K562 (cell line): ENCODE measurements at regions not wholly inside any gene's neighbourhood (a gene's known extent, or its start where the extent isn't known, plus 50 kb on each side); places are given as distances from the start of the nearest gene placed in this dataset.
"Not testable (repeated sequence)": the region's sequence is repeated elsewhere in the genome, so short reads cannot be mapped to it uniquely, and the experiment has no call there.

Experiments used
- ATAC-seq: fragments of 200-7000 bp; cut with Tn5 transposase; 3 replicates; pipeline ENCODE4 v1.9.1; 2020; ENCODE audit warnings: moderate library complexity
- BruUV-seq: library from RNA; stranded (reverse); fragments of 400-500 nt; replicated peaks from 2 replicates; lab custom pipeline; 2021; lab: Mats Ljungman, UMichigan
- CTCF ChIA-PET: fragments of 300-600 bp; formaldehyde crosslinking; extraction: SDS; loops from one replicate; lab custom pipeline; 2021; ENCODE audit warnings: low intra/inter-chr PET ratio; lab: Yijun Ruan, JAX
- POLR2A ChIA-PET: fragments of 300-600, 350-650 bp; sonication (Branson Sonifier 250); formaldehyde crosslinking; extraction: SDS; loops from one replicate; lab custom pipeline; 2021; ENCODE audit warnings: antibody characterized with exemption, inconsistent platforms; lab: Yijun Ruan, JAX
- DNase-seq, 4 experiments: peaks; one replicate each; pipeline versions ENCODE4 v3.0.0 to v3.0.0-alpha.2; 2011 to 2018; ENCODE audit warnings: low spot score in 3 of 4, mixed read lengths in 3 of 4; ENCODE audit errors: extremely low read depth in 1 of 4
- FAIRE-seq: peaks from 2 replicates; lab custom pipeline; 2011; peaks lifted over from hg19 to GRCh38; lab: Jason Lieb, UNC
- H2AFZ ChIP-seq: 2 replicates; pipeline ENCODE4 v1.6.0; 2011; ENCODE audit warnings: low read depth, low read length, control low read depth, inconsistent platforms
- H3K27ac ChIP-seq: fragments of 200-600 bp; 3 replicates; pipeline ENCODE4 v1.8.0; 2011; ENCODE audit warnings: low read depth, mild to moderate bottlenecking, control low read depth, inconsistent platforms, low read length, moderate library complexity, mixed read lengths; ENCODE audit errors: extremely low read depth
- H3K27me3 ChIP-seq, 2 experiments: fragments of 300-600 bp in 1 of 2; 2 replicates in 1 of 2; 3 replicates in 1 of 2; pipeline versions ENCODE4 v1.6.0 to v1.8.0; 2011; ENCODE audit warnings: inconsistent platforms in 2 of 2, low read length in 2 of 2, mild to moderate bottlenecking in 1 of 2, mixed read lengths in 1 of 2, moderate library complexity in 1 of 2; ENCODE audit not compliant: control insufficient read depth in 2 of 2, insufficient read depth in 2 of 2
- H3K36me3 ChIP-seq: fragments of 300-600 bp; 3 replicates; pipeline ENCODE4 v1.8.0; 2011; ENCODE audit warnings: mild to moderate bottlenecking, low read length, inconsistent platforms; ENCODE audit not compliant: control insufficient read depth, insufficient read depth
- H3K4me1 ChIP-seq, 2 experiments: fragments of 200-600 bp in 1 of 2; replicated peaks in 1 of 2; 2 replicates in 1 of 2; 3 replicates in 1 of 2; pipeline versions ENCODE4 v1.5.1 to v1.8.0; 2011; ENCODE audit warnings: inconsistent platforms in 2 of 2, low read length in 2 of 2, mild to moderate bottlenecking in 1 of 2, mixed read lengths in 1 of 2, moderate library complexity in 1 of 2; ENCODE audit not compliant: control insufficient read depth in 2 of 2, insufficient read depth in 2 of 2
- H3K4me2 ChIP-seq: 2 replicates; pipeline ENCODE4 v1.6.1; 2011; ENCODE audit warnings: low read length, control low read depth, inconsistent platforms, mixed read lengths; ENCODE audit not compliant: insufficient read depth
- H3K4me3 ChIP-seq: fragments of 200-600 bp; sonication (generic), shearing (Covaris generic); 2 replicates; pipeline ENCODE4 v1.5.1; 2016; ENCODE audit warnings: control low read depth, inconsistent platforms
- H3K79me2 ChIP-seq: fragments of 200-600 bp; 3 replicates; pipeline ENCODE4 v1.8.0; 2011; ENCODE audit warnings: low read length, inconsistent platforms; ENCODE audit not compliant: control insufficient read depth, insufficient read depth
- H3K9ac ChIP-seq, 2 experiments: 2 replicates each; pipeline versions ENCODE4 v1.6.0 to v1.6.1; 2011; ENCODE audit warnings: low read depth in 2 of 2, low read length in 2 of 2, control low read depth in 1 of 2, inconsistent platforms in 1 of 2, mild to moderate bottlenecking in 1 of 2, mixed read lengths in 1 of 2; ENCODE audit not compliant: insufficient read depth in 1 of 2
- H3K9me1 ChIP-seq: one replicate; pipeline ENCODE4 v1.6.0; 2011; ENCODE audit warnings: inconsistent platforms, mild to moderate bottlenecking, low read length, moderate library complexity; ENCODE audit not compliant: control insufficient read depth, insufficient read depth
- H3K9me3 ChIP-seq: replicated peaks from 2 replicates; pipeline ENCODE4 v1.5.1; 2011; ENCODE audit warnings: low read depth, low read length, inconsistent platforms; ENCODE audit not compliant: control insufficient read depth, insufficient read depth
- H4K20me1 ChIP-seq: replicated peaks from 2 replicates; pipeline ENCODE4 v1.6.1; 2011; ENCODE audit warnings: low read length, inconsistent platforms, mixed read lengths; ENCODE audit not compliant: control insufficient read depth, insufficient read depth
- WGBS: fragments of 100-300 bp; shearing (Covaris generic); methylation state at CpG from one replicate; pipeline ENCODE4 v1.1.6; 2016; ENCODE audit warnings: low coverage, mixed read lengths; ENCODE audit not compliant: insufficient coverage; ENCODE audit errors: missing lambda C conversion rate; 5-methylcytosine and 5-hydroxymethylcytosine counted together
- in situ Hi-C: fragments of 300-500 bp; cut with MboI; formaldehyde crosslinking; loops from 4 replicates; pipeline ENCODE4 v1.15.0; 2018; ENCODE audit warnings: inconsistent platforms, mixed read lengths
- intact Hi-C: fragments of 100-400 bp; cut with micrococcal nuclease; formaldehyde crosslinking; loops from 2 replicates; pipeline ENCODE4 v1.14.2; 2022

- H2AFZ ChIP-seq, in situ Hi-C loops, H3K4me3 ChIP-seq, H3K79me2 ChIP-seq, H3K27ac ChIP-seq, H3K27me3 ChIP-seq, CTCF ChIA-PET, H3K4me1 ChIP-seq, H3K9me3 ChIP-seq, H3K9me1 ChIP-seq, H4K20me1 ChIP-seq, intact Hi-C loops, POLR2A ChIA-PET, H3K4me2 ChIP-seq, H3K9ac ChIP-seq, ATAC-seq, H3K36me3 ChIP-seq, BruUV-seq: not testable (repeated sequence)
- 0% methylated on average over 5 of the region's 6 CpGs for WGBS
- peak; percentile 86 for FAIRE-seq
- DNase-seq, result peak in 1 of 4 experiments; percentile 22
Measured at GRCh38 chr13:54267253-54267668, 1238.6 kb downstream of the OLFM4 start.

DNA sequence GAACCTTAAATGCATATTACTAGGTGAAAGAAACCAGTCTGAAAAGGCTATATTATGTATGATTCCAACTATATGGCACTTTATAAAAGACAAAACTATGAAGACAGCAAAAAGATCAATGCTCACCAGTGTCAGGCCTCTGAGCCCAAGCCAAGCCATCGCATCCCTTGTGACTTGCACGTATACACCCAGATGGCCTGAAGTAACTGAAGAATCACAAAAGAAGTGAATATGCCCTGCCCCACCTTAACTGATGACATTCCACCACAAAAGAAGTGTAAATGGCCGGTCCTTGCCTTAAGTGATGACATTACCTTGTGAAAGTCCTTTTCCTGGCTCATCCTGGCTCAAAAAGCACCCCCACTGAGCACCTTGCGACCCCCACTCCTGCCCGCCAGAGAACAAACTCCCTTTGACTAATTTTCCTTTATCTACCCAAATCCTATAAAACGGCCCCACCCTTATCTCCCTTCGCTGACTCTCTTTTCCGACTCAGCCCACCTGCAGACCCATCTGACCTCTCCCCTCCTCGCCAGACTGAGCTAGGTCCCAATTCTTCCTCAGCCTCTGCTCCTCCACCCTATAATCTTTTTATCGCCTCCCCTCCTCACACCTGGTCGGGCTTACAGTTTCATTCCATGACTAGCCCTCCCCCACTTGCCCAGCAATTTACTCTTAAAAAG, 1239.5 kb downstream of the OLFM4 start:
- H3K4me2 ChIP-seq, DNase-seq, H3K27me3 ChIP-seq, H3K9ac ChIP-seq, intact Hi-C loops, H3K9me3 ChIP-seq, FAIRE-seq, H3K79me2 ChIP-seq, H2AFZ ChIP-seq, H3K4me1 ChIP-seq, H3K36me3 ChIP-seq, BruUV-seq, CTCF ChIA-PET, H3K4me3 ChIP-seq, H4K20me1 ChIP-seq, POLR2A ChIA-PET, ATAC-seq, H3K27ac ChIP-seq, H3K9me1 ChIP-seq, in situ Hi-C loops: not testable (repeated sequence)
- 0% methylated on average over 8 of the region's 11 CpGs for WGBS
